ENCODE measurements at regions not wholly inside any gene's neighbourhood (a gene's known extent, or its start where the extent isn't known, plus 50 kb on each side); places are given as distances from the start of the nearest gene placed in this dataset.

DNA sequence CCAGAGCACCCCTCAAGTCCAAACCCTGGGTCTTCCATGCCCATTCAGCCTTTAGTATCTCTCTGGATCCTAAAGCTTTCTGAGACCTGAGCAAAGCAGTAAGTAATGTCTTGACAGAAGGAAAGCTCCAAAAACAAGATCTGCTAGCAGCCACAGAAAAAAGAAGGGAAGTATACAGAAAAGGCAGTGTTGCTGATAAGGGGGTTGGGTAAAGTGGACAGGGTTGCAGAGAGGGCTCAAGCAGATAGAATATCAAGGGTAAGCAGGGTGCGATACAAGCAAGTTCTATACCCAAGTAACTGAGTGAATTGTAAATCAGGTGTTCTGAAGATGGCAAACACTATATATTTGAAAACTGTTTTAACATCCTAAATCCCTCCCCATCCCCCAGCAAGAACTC is 113.4 kb upstream of the CARMIL1 start:
- no peak for DNase-seq

DNA sequence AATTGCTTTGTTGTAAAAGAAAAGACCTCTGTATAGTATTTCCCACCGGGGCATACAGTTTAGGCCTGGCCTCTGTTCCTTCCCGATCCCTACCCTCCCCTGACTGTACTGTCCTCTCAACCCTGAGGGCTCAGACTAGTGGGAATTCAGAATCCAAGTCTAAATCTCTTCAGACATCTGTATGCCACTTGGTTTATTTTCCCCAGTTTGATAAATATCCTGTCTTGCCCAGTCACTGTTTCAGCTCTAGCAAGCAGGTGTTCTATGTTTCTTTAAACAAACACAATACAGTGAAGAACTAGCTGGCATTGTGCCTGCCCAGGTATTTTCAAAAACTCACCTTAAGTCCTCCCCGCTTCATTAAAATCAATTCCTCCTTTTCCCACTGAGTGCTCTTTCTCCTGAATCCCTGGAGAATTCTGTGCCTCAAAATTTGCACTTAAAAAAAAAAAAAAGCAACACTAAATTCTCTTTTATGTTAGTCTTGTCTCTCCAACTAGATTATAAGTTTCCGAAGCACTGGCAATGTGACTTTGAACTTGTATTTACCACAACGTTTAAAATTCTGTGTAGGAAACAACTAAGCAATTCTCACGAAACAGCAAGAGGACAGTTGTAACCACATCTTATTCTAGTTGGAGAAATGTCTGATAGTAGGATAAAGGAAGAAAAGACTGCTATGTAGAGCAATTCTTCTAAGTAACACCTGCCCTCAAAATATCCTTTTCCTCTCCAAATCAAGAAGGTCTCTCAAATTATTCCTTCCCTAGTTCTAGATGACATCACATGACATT is 112.0 kb upstream of the CARMIL1 start:
- DNase-seq: no peak

DNA sequence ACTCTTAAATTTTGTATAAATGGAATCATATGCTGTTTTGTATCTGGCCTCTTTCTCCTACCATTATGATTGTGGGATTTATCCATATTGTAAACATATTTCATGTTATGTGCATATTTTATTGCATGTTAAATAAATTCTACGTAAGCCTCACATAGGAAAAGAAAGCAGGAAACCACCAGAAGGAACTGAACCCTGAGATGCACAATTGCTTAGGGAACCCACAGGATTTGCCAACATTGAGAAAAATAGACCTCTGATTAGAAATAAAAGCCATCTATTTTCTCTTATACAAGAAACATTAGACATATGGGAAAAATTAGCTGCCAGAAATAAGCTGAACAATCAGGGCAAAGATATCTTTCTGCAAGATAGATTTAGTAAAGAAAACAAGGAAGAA is 111.2 kb upstream of the CARMIL1 start:
- DNase-seq: no peak

DNA sequence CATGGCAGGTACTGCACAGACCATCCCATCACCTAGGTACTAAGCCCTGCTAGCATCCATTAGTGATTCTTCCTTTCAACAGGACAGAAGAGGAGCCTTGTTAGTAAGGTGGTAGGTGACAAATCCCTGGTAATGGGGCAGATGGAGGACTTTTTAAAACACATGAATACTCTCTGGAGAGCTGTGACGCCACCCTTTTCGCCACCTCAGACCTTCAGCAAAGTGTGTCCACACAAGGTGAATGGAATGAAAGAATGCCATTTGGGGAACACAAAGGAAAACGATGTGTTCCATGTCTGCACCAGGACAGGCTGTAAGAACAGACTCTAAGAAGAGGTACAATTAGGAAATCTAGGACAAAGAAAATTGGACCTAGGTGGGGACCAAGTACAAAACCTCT is 110.5 kb upstream of the CARMIL1 start:
- no peak for DNase-seq

DNA sequence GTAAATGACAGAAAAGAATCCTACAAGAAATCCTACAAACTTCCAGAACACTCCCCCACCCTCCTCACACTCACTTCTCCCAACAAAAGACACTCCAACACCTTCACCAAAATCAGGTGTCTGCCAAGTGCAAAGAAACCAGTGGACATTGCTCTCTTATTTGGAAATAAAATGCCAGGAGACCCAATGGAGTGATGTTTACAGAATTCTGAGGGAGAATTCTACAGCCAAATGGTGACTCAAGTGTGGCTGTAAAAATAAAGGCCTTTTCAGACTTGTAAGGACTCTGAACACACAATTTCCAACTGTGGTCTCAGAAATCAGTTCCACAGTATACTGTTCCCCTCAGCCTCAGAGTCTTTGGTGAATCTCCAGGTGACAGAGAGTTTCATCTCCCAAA is 109.6 kb upstream of the CARMIL1 start:
- no peak for DNase-seq

DNA sequence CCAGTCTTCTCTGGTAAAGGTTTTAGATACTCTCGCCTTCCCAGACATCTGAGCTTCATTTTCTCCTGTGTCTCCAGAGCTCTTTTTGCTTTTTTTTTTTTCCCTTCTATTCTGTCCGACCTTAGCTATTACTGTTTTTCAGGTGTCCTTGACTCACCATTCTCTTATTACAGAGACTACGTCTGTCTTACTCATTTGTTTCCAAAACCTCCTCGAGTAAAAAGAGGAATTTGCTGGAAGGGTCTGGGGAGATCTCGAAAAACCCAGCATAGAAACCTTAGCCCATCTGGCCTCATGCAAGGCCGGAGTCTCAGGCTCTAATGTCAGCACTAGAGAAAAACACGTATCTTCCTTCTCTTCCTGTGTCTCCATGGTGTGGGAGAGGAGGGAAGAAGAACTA is 109.2 kb upstream of the CARMIL1 start:
- DNase-seq: no peak

DNA sequence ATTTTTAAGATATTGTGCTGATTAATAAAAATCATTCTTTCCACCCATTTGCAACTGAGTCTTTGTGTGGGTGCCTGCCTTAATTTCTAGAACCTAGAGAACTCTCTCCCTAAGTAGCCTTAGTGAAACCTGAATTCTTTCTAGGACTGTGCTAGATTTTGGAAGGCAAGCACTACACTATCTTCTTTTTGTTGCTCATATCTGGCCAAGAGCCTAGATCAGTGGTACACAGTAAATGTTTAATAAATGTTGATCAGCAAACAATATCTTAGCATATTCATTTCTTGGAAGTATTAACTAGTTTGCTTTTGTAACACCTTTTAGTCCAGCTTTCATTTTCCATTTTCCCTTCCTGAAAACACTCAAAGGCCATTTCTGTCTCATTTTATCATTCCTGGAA is 108.5 kb upstream of the CARMIL1 start:
- no peak for DNase-seq

DNA sequence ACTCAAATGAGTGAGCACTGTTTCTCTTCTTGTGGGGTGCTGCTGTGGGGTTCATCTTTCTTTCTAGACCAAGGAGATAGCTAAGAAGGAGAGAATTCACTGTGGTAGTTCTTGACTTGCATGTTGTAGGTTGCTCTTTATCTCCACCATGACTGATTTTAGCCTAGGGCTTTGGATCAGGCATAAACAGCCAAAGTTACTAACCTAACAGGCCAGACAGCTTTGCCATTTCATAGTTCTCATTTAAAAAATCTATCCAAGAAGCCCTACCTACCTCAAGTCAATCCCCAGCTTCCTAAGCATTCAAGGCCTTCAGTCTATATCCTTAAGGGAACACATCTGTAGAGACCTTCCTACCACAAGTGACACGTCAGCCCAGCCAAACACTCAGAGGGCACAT is 107.9 kb upstream of the CARMIL1 start:
- no peak for DNase-seq

DNA sequence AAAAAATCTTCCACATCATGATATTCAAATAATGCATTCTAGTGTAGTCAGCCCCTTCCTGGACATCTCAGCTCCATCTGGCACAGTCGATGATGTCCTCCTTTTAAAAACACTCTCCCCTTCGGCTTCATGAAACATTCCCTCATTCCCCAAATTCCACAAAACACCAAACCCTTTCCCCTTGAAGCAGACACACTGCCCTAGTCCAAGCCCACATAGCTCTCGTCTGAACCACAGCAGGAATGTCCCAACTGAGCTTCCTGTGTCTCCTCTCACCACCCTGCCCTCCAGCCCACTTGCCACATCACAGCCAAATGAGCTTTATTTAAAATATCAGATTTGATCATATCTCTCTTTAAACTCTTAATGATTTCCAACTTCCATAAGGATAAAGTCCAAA is 106.4 kb upstream of the CARMIL1 start:
- no peak for DNase-seq

DNA sequence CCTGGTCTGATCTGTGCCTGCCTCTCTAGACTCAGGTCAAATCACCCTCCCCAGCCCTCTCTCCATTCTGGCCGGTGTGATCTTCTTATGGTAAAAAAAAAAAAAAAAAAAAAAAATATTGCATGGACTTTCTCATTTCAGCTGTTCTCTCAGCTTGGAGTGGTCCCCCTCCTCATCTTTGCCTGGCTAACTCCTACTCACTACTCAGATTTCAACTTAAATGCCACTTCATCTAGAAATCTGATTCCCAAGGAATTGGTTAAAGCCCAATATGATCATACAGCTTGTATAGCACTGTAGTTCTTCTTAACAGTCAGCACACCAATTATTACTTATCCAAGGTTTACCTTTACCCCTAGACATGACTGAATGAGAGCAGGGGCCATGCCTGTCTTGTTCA is 105.9 kb upstream of the CARMIL1 start:
- no peak for DNase-seq

DNA sequence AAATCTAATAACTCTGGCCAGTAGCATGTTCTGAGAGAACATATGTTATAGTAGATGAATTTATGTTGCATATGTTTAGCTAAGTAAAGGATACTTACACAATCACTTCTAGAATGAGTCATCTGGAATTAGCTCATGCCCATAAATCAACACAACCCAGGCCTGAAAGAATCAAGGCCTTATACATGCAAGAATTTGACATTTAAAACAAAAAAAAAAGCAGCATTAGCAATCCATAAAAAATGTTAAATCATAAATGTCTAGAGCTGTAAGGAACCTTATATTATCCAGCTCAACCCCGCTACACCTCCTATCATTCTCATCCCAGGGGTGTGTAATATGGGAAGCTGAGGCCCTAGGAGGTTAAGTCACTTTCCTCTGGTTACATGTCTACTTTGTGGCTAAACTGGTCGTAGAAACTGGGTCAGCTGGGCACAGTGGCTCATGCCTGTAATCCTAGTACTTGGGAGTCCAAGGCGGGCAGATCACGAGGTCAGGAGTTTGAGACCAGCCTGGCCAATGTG is 105.2 kb upstream of the CARMIL1 start:
- DNase-seq: no peak

DNA sequence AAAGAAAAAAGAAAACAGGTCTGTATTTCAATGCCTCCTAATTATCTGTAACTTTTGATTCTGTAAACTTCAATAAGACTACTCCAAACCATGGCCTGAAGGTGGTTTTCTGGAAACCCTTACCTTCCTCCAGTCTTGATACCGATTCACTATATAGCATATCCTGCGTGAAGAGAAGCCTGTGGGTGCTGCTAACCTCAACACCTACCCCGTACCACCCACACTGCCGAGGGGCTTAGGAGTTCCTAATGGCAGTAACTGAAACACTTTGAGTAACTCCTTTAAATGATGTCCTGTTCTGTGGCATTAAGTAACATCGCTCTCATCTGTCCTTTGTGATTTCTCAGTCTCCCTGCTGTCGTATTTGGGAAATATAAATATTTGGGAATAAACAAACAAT is 104.5 kb upstream of the CARMIL1 start:
- DNase-seq: no peak

DNA sequence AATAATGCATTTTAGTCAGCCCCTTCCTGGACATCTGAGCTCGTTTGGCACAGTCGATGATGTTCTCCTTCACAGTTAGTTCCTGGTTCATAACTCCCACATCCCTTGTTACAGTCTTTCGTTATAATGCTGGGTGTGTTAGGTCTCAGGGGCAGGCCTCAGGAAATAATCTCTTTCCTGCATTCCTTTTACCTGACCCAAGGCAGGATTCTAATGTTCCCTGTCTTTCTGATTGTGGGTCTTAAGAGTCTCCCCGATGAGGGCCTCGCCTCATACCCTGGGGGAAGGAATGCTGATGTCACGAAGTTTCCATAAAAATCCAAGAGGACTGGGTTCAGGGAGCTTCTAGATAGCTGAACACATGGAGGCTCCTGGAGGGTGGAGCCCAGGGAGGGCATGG is 104.0 kb upstream of the CARMIL1 start:
- no peak for DNase-seq

DNA sequence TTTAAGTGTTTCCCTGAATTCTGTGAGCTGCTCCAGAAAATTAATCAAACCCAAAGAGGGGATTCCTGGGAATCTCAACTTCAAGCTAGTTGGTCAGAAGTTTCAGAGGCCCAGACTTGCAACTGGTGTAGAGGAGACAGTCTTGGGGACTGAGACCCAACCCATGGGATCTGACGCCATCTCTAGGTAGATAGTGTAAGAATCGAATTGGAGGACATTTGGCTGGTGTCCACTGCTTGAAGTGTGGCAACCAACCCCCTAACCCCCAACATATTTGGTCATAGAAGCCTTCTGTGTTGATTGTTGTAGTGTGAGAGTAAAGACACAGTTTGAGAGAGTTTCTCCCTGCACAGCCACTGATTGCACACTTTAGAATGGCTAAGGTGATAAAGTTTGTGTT is 103.5 kb upstream of the CARMIL1 start:
- no peak for DNase-seq

DNA sequence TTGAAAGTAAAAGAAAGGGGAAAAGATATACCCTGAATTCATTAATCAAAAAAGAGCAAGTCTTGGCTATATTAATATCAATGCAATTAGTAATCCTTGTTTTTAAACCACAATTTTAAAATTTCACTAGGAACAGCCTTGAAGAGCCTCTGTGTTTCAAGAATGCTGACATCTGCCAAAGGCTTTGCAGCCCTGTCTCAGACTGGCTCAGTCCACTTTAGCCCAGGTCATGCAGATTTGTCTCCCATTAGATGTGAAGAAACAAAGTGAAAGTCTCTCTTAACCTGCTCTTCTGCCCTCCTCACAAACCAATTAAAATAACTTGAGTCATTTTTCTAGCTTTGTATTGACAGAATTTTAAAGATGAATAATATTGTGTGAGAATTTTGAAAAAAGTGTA is 102.7 kb upstream of the CARMIL1 start:
- no peak for DNase-seq

DNA sequence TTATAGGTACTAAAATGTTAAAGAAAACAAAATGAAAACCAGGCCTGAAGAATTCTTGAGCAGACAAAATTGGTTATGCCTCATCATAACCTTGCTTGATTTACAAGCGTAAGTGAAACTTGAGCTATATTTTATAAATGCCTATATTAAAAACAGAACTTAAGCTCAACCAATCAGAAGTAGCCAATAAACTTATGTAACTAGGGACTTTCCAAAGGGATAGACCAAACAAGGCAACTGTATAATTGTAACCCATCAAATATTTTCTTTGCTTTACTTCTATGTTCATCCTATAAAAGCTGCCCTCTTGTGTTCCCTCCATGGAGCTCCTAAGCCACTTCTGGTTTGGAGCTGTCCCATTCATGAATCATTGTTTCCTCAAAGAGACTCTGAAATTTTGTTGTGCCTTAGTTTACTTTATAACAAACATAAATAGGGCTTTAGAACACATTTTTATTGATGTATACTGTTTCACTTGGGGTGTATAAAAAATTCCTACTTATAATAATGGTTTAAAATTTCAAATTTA is 101.6 kb upstream of the CARMIL1 start:
- no peak for DNase-seq

DNA sequence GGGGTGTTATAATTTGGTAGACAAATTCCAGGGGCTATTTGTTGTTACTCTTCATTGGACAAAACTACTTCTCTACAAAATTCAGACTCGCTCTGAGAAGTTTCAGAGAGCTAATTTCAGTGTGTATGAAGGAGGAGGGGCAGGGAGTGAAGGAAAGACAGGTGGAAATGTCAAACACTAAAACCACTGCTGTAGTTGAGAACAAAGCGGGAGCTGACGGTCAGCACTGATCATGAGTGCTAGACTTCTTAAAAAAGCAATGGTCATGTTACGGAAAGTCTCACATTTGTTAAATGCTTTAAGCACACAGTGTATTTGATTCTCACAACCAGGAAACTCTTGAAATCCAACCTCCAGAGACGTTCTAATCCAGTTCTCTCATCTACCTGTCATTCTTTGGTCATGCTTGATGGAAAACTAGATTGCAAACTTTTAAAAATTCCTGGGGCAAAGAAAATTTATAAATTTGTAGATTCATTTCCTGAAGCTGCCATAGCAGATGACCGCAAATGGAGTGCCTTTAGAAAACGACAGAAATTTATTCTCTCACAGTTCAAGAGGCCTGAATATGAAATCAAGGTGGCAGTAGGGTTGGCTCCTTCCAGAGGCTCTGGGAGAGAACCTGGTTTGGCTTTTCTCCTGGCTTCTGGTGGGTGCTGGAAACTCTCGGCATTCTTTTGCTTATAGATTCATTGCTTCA is 100.7 kb upstream of the CARMIL1 start:
- no peak for DNase-seq

DNA sequence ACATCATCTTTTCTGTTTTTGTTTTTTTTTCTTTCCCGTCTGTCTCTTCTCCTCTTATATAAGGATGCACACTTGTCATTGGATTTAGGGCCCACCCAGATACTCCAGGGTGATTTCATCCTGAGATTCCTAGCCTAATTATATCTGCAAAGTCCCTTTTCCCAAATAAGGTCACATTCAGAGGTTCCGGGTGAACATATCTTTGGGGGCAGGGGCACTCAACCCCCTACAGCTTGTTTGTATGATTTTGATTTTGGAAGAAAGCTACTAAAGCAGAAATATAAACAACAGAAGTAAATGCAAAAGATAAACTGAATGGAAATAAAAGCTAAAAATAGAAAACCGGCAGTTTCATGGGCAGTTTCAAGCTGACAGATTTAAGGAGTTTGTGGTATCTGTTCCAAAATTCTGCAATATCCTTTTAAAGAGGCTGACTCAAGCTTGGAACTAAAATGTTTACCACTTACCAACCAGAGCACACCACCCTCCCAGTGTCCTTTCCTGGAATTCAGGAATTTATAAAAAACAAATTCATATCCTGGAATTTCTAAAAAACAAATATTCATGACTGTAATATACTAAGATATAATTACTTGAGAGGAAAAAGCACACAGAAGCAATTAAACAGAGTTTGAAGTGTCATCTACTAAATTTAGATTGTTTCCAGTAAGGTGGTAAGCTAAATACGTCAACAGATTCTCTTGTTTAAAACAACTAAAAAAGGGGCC is 100.0 kb upstream of the CARMIL1 start:
- no peak for DNase-seq

DNA sequence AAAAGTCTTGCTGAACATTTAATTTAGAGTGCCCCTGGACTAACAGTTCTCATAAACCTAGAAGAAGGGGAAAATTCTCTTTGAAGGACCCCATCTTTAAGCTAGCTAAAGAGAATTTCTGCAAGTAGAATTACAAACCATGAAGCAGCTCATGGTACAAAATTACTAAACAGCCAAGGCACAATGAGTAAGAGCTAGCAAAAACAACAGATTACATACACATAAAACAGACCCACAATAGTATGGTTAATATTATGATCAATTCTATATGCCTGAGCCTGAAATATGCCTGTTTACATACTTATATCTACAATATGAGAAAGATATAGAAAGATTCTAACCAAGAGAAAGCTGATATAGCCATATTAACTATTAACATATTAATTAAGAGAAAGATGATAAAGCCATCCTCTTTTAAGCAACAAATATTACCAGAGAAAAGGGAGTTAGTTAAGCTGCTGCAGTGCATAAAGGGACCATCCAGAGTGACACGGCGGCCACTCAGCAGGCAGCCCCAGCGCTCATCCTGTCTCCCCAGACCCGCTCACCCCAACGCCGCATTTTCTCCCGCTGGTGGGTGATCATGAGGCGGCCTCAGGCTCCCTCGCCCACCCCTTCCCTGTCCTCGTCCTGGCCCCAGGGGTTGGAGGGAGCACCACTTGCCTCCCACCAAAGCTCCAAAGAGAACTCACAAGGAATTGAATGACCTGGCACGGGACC is 98.4 kb upstream of the CARMIL1 start:
- no peak for DNase-seq

DNA sequence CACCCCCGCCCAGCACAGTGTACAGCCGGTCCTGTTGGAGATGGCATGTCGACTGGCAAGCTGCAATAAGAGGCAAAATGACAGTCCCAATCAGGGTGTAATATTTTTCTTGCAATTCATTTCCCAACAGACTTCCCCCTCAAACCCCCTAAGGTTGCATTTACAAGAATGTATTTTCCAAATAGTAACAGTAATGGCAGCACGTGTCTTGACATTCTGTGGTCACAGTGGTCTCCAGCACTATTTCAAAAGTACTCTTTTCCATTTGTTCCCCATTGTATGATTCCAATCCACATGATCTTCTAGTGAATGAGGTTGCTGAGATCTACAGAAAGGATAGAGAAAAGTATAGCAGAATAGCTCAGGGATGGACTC is 97.8 kb upstream of the CARMIL1 start:
- no peak for DNase-seq

DNA sequence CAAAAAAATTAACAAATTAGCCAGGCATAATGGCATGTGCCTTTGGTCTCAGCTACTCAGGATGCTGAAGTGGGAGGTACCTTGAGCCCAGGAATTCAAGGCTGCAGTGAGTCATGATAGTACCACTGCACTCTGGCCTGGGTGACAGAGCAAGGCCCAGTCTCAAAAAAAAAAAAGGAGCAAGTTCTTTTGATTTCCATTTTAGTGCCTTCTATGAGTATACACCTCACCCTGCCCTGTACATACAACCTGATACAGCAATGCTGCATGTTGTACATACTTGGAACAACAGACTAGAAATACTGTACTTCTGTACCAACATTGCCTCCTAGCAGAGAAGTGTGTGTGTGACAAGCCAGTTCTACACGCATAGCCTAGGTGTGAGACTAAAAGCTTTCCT is 97.3 kb upstream of the CARMIL1 start:
- DNase-seq: no peak

DNA sequence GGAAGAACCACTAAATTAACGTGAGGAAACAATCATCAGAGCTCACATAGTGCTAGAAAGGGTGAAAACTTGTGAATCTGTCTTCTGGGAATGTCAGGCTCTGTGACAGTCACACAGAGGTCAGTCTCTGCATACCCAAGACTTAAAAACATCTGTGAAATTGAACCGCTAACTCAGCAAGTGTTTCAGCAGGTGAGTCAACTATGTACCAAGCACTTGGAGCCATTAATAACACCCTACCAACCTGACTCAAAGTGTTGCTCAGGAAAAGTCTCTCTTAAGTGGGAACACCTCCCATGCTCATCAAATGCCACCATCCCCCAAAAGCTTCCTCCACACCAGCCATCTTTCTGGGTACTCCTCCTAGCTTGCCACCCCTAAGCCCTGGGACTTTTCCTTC is 92.3 kb upstream of the CARMIL1 start:
- no peak for DNase-seq

DNA sequence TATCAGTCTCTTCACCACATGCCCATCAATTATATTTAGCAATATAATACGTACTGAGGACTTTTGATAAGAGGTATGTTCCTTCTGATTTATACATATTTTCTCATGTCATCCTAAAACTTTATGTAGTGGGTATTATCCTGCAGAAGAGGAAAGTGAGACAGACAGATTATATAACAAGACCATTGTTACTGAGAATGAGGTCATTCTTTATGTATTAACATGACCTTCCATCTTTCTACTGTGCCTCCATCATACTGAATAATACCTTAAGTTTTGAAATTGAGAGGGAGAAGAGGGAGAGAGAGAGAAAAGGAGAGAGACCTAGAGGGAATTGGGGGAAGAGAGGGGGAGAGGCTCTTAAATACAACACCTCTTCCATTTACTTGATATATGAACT is 90.9 kb upstream of the CARMIL1 start:
- no peak for DNase-seq
